SK-N-SH (cell line): ENCODE measurements at regions not wholly inside any gene's neighbourhood (a gene's known extent, or its start where the extent isn't known, plus 50 kb on each side); places are given as distances from the start of the nearest gene placed in this dataset.

Source experiments
- CHD2 ChIP-seq: fragments of 150-350 bp; IDR thresholded peaks from 2 replicates; pipeline ENCODE4 v1.6.1; 2018; ENCODE audit warnings: low read length; ENCODE audit not compliant: partially characterized antibody
- CTCF ChIP-seq: fragments of 200-600 bp; sonication (generic); IDR thresholded peaks from 2 replicates; pipeline ENCODE4 v1.6.1; 2017; ENCODE audit warnings: antibody characterized with exemption, mild to moderate bottlenecking, moderate library complexity
- USF2 ChIP-seq: fragments of 150-350 bp; IDR thresholded peaks from 2 replicates; pipeline ENCODE4 v1.6.1; 2017; ENCODE audit warnings: antibody characterized with exemption, low read length, low read depth, borderline replicate concordance

GRCh38 chr6:48860175-48860574 lies 602.9 kb downstream of the MMUT start:
- TF ChIP-seq CHD2 (no peak), CTCF (no peak), USF2 (no peak)
